ENCODE measurements at regions not wholly inside any gene's neighbourhood (a gene's known extent, or its start where the extent isn't known, plus 50 kb on each side); places are given as distances from the start of the nearest gene placed in this dataset.

DNA sequence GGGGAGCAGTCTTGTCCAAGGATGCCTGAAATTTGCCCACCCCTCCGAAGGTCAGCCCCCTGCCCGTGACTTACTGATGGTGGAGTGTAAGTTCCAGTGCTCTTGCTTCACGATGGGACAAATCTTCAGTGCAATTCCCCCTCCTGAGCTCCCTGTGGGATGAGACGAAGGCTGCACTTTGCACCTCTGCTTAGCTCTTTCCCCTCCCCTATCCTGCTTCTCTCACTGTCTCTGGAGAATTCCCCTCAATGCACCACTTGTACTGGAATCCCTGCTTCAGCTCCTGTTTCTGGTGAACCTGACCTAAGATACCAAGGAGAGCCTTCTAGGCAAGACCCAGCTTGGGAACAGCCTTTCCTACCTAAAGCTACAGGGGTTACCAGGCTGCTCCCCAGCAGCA is 122.9 kb upstream of the ZMIZ1 start:
- no peak for DNase-seq (ENCODE audit: low read depth in 4 of 4, low spot score in 2 of 4)

DNA sequence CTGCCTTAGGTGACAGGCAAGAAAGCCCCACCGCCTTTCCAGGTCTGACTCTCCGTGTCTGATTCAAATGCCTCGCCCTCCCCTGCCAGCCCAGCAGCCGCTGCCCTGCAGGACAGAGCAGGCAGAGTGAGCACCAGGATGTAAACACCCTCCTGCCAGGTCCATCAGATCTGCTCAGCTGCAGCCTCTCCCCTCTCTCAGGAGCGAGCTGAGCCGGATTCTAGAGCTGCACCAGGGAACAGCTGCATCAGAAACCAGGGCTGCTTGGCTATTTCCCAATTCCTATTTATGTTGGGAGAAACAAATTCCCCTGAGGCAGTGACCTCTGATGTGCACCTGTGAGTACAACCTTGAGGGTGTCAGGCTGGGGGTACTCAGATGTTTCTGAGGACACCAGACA is 121.5 kb upstream of the ZMIZ1 start:
- DNase-seq (ENCODE audit: low read depth in 4 of 4, low spot score in 2 of 4), result no peak

DNA sequence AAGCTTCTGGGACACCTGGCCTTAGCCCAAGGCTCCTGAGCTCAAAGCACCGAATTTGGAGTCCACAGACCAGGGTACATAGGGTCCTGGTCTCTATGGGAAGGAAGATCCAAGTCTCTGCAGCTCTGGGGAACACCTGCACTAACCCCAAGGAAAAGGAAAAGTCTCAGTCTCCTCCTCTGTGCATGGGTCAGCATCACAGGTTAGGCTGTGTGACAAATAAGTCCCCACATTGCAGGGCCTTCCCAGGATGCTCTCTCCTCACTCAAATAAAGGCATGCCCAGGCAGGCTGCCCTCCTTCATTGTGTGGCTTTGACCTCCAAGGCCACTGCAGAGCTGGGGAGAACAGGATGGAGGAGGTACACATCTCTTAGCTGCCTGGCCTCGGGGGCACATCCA is 121.0 kb upstream of the ZMIZ1 start:
- DNase-seq (ENCODE audit: low read depth in 4 of 4, low spot score in 2 of 4), result no peak

DNA sequence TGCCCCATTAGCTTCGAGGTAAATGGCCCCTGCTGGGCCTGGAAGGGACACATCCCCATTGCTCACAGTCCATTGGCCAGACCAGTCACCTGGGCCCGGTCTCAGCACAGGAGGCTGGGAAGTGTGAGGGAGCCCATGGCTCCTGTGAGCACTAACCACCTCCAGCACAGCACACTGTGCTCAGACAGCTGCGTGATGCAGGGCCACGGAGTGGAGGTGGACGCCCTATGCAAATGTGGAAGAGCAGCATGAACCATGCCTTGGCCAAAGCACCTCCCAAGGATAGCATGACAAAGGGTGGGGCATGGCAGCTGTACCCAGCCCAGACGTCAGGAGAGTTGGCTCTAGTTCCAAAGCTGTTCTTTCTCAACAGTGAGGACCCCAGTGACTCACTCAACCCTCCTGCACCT is 120.1 kb upstream of the ZMIZ1 start:
- DNase-seq (ENCODE audit: low read depth in 4 of 4, low spot score in 2 of 4), result no peak

DNA sequence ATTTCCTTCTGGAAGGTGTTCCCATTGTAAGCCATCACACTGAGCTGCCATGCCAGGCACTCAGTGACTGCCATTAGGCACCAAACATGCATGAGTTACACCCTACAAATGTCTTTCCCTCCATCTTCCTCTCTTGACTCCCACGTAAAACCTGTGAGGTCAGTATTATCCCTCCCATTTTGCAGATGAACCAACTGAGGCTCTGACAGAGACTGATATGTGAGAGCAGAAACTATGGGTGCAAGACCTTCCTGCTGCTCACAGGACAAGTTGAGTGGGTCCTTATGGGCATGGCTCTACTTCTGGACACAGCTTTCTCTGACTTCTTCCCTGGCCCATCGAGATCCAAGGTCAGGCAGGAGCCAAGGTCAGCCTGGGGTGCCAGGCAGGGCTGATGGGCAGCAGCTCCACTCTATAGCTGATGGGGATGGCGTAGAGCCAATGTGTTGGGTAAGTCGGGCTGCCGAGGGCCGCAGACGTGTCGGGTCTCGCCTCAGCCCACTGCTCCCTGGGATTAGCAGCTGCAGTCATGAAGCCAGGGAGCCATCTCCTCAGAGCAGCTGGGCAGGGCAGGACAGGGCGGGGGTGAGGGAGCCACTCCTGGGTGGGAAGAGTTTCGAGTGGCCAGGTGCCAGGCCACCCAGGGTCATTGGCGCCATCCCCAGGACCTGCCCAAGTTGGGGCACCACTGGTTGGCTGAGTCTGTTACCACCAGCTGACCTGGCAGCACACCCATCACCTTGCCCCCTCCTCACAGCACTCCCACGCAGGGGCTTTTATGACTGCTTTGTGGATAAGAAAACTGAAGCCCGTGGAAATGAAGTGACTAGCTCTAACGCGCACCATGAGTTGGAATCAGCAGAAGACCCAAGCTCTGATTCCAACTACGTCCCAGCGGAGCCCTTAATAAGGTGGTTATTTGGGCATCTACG is 117.8 kb upstream of the ZMIZ1 start:
- DNase-seq (ENCODE audit: low read depth in 4 of 4, low spot score in 2 of 4), result no peak

GRCh38 chr10:78952030-78952429 is 116.7 kb upstream of the ZMIZ1 start:
- no peak for DNase-seq (ENCODE audit: low read depth in 4 of 4, low spot score in 2 of 4)

DNA sequence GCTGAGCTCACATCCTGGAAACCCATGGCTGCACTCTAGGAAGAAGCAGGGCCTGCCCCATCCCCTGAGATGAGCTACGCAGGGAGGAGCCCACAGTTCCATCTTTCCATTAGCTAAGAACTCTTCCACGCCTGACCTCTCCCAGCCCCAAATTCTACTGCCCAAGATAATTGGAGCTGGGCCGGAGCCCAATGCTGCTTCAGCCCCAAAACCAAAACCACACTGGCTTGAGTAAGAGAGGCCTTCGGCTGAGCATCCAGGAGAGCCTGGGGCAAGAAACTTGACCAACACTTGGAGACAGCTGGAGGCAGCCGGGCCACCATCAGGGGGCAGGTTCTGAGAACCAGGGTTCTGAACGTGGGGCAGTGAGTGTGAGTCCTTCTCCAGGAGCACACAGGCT is 116.1 kb upstream of the ZMIZ1 start:
- DNase-seq (ENCODE audit: low read depth in 4 of 4, low spot score in 2 of 4), result no peak

- DNase-seq (ENCODE audit: low read depth in 4 of 4, low spot score in 2 of 4), result peak in 3 of 4 donors; percentile 44 to 78 (median 70)
Observed at GRCh38 chr10:78953113-78953798, 115.5 kb upstream of the ZMIZ1 start.

GRCh38 chr10:78953799-78954297 is 114.9 kb upstream of the ZMIZ1 start:
- DNase-seq (ENCODE audit: low read depth in 4 of 4, low spot score in 2 of 4), result no peak

GRCh38 chr10:78954689-78955088 is 114.1 kb upstream of the ZMIZ1 start:
- DNase-seq (ENCODE audit: low read depth in 4 of 4, low spot score in 2 of 4), result no peak

DNA sequence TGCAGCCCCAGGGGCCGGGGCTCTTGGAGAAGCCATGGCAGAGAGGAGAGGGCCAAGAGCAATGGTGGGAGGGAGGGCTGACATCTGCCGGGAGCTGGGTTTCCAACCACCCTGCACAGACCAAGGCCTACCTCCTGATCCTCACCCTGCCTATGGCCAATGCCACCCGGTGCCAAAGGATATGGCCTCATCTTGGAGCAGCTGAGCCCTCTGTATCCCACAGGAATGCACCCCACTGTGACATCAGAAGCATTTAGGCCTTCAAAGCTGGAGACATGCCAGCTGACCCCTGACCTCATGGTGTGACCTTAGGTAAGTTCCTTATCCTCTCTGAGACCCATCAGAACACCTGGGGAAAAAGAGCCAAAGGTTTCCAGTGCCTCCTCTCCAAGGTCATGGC is 113.6 kb upstream of the ZMIZ1 start:
- no peak for DNase-seq (ENCODE audit: low read depth in 4 of 4, low spot score in 2 of 4)

- no peak for DNase-seq (ENCODE audit: low read depth in 4 of 4, low spot score in 2 of 4)
Observed at GRCh38 chr10:78956391-78956790, 112.4 kb upstream of the ZMIZ1 start.

DNA sequence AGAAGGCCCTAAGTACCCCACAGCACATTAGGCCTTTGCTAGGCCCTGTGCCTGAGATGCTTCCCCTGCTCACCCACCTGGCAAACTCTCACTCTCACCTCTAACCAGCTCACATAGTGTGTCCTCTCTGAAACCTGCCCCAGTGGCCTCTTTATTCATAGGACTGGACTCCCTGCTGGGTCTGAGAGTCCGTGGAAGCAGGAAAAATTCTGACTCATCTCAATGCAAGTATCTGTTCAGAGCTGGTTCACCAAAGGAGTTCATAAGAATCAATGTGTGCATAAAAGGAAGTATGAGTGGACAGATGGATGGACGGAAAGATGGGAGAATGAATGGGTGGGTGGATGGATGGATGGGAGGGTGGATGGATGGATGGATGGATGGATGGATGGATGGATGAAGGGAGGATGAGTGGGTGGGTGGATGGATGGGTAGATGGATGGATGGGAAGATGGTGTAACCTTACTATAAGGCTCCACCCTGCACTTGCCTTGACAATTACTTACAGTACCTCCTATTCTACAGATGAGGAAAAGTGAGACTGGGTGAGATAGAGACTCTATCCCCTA is 111.2 kb upstream of the ZMIZ1 start:
- DNase-seq (ENCODE audit: low read depth in 4 of 4, low spot score in 2 of 4), result no peak

DNA sequence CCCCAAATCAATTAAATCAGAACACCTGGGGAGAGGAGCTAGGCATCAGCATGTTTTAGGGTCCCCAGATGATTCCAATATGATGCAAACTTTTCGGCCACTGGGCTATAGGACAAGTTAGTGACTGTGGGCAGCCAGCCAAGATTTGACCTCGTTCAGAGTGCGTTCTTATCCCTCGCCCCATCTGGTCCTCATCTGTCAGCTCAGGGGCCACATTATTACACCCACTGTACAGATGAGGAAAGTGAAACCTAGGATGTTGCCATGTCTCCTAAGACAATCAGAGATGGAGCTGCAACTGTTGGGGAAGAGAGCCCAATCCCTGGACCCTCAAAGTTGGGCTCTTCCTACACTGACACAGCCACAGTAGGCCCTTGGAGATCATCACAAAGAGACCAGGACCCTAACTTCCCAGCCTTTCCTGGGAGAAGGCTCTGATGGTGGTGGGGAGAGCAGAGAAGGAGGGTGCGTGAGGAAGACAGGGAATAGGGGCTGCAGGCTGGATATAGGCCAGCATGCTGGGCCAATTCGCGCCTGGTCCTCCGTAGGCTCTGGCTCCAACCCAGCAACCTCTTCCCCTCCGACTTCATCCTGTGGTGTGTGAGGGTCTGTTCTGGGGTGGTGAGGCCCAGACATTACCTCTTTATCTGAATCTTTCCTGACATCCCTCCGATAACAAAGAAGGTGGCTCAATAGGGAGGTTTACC is 109.4 kb upstream of the ZMIZ1 start:
- DNase-seq (ENCODE audit: low read depth in 4 of 4, low spot score in 2 of 4), result no peak

- DNase-seq (ENCODE audit: low read depth in 4 of 4, low spot score in 2 of 4), result no peak
Observed at GRCh38 chr10:78959924-78960285, 108.9 kb upstream of the ZMIZ1 start.

- DNase-seq (ENCODE audit: low read depth in 4 of 4, low spot score in 2 of 4), result peak in 1 of 4 donors; percentile 49
Observed at GRCh38 chr10:78960316-78960800, 108.4 kb upstream of the ZMIZ1 start.

GRCh38 chr10:78961760-78962159 is 107.0 kb upstream of the ZMIZ1 start:
- no peak for DNase-seq (ENCODE audit: low read depth in 4 of 4, low spot score in 2 of 4)

GRCh38 chr10:78963074-78964034 is 105.4 kb upstream of the ZMIZ1 start:
- DNase-seq (ENCODE audit: low read depth in 4 of 4, low spot score in 2 of 4), result no peak

- DNase-seq (ENCODE audit: low read depth in 4 of 4, low spot score in 2 of 4), result no peak
Observed at GRCh38 chr10:78964274-78964951, 104.4 kb upstream of the ZMIZ1 start.
